Neuronal stem cell (in vitro differentiated cells): ENCODE measurements at regions not wholly inside any gene's neighbourhood (a gene's known extent, or its start where the extent isn't known, plus 50 kb on each side); places are given as distances from the start of the nearest gene placed in this dataset.

Source experiments
- DNase-seq: peaks from one replicate; pipeline ENCODE4 v3.0.0-alpha.2; 2013; ENCODE audit warnings: low spot score
- H2AFZ ChIP-seq: one replicate; pipeline ENCODE4 v1.6.1; 2013; ENCODE audit warnings: mild to moderate bottlenecking, low read length, inconsistent platforms
- H2AK5ac ChIP-seq: 2 replicates; pipeline ENCODE4 v1.6.1; 2013; ENCODE audit warnings: low read depth, mild to moderate bottlenecking, inconsistent platforms, low read length, moderate library complexity, mixed read lengths
- H2BK120ac ChIP-seq: 2 replicates; pipeline ENCODE4 v1.6.1; 2013; ENCODE audit warnings: low read depth, mild to moderate bottlenecking, inconsistent platforms, low read length, moderate library complexity, mixed read lengths
- H2BK12ac ChIP-seq: one replicate; pipeline ENCODE4 v1.6.1; 2013; ENCODE audit warnings: low read length, inconsistent platforms
- H2BK15ac ChIP-seq: 2 replicates; pipeline ENCODE4 v1.6.1; 2013; ENCODE audit warnings: mild to moderate bottlenecking, low read length, inconsistent platforms, mixed read lengths
- H2BK5ac ChIP-seq: one replicate; pipeline ENCODE4 v1.6.1; 2013; ENCODE audit warnings: inconsistent platforms, mild to moderate bottlenecking, low read length, moderate library complexity
- H3K14ac ChIP-seq: one replicate; pipeline ENCODE4 v1.6.1; 2013; ENCODE audit warnings: low read length, inconsistent platforms
- H3K18ac ChIP-seq: 2 replicates; pipeline ENCODE4 v1.6.1; 2013; ENCODE audit warnings: low read length, inconsistent platforms
- H3K23ac ChIP-seq: 2 replicates; pipeline ENCODE4 v1.6.1; 2013; ENCODE audit warnings: low read depth, mild to moderate bottlenecking, mixed read lengths, low read length, inconsistent platforms; ENCODE audit not compliant: poor library complexity
- H3K27ac ChIP-seq: replicated peaks from 3 replicates; pipeline ENCODE4 v1.5.1; 2013; ENCODE audit warnings: low read length, inconsistent platforms
- H3K27me3 ChIP-seq, 3 experiments: 2 replicates each; pipeline ENCODE4 v1.6.1; 2013; ENCODE audit warnings: low read length in 3 of 3, mild to moderate bottlenecking in 2 of 3, inconsistent platforms in 1 of 3, low read depth in 1 of 3, mixed read lengths in 1 of 3, moderate library complexity in 1 of 3; ENCODE audit not compliant: control insufficient read depth in 3 of 3, insufficient read depth in 3 of 3
- H3K36me3 ChIP-seq, 2 donors: replicated peaks in 1 of 2; 2 replicates each; pipeline ENCODE4 v1.6.1; 2013; ENCODE audit warnings: low read length in 2 of 2; ENCODE audit not compliant: control insufficient read depth in 2 of 2, insufficient read depth in 2 of 2
- H3K4ac ChIP-seq: 2 replicates; pipeline ENCODE4 v1.6.1; 2013; ENCODE audit warnings: inconsistent platforms, mild to moderate bottlenecking, low read length, moderate library complexity
- H3K4me1 ChIP-seq, 2 donors: 1 replicate in 1 of 2; 2 replicates in 1 of 2; pipeline ENCODE4 v1.6.1; 2013; ENCODE audit warnings: low read length in 2 of 2, low read depth in 1 of 2; ENCODE audit not compliant: control insufficient read depth in 2 of 2, insufficient read depth in 1 of 2
- H3K4me2 ChIP-seq: one replicate; pipeline ENCODE4 v1.6.1; 2013; ENCODE audit warnings: mild to moderate bottlenecking, low read length, inconsistent platforms; ENCODE audit not compliant: insufficient read depth, poor library complexity, severe bottlenecking
- H3K4me3 ChIP-seq, 2 donors: 2 replicates each; pipeline ENCODE4 v1.5.1; 2013; ENCODE audit warnings: low read length in 2 of 2, mild to moderate bottlenecking in 2 of 2, inconsistent platforms in 1 of 2, moderate library complexity in 1 of 2
- H3K79me1 ChIP-seq: one replicate; pipeline ENCODE4 v1.6.1; 2013; ENCODE audit warnings: low read depth, mild to moderate bottlenecking, inconsistent platforms, low read length, moderate library complexity
- H3K9ac ChIP-seq: one replicate; pipeline ENCODE4 v1.6.1; 2013; ENCODE audit warnings: mild to moderate bottlenecking, low read depth, low read length, inconsistent platforms; ENCODE audit not compliant: poor library complexity
- H3K9me3 ChIP-seq, 2 donors: replicated peaks in 1 of 2; 2 replicates each; pipeline versions ENCODE3 to v1.6.1; 2013; ENCODE audit warnings: low read length in 2 of 2, mild to moderate bottlenecking in 2 of 2, inconsistent platforms in 1 of 2, low read depth in 1 of 2, mixed read lengths in 1 of 2, moderate library complexity in 1 of 2; ENCODE audit not compliant: control insufficient read depth in 2 of 2, insufficient read depth in 1 of 2
- H4K8ac ChIP-seq: one replicate; pipeline ENCODE4 v1.6.1; 2013; ENCODE audit warnings: low read depth, mild to moderate bottlenecking, inconsistent platforms, low read length, moderate library complexity
- H4K91ac ChIP-seq: one replicate; pipeline ENCODE4 v1.6.1; 2013; ENCODE audit warnings: low read length, low read depth, mild to moderate bottlenecking, inconsistent platforms; ENCODE audit not compliant: poor library complexity
- WGBS, 2 donors: extraction: QIAGEN DNeasy Blood & Tissue Kit; methylation state at CpG; one replicate each; pipeline ENCODE4 v1.1.7; 2013; ENCODE audit warnings: missing lambda C conversion rate in 2 of 2, mixed read lengths in 1 of 2; ENCODE audit not compliant: insufficient read length in 2 of 2, insufficient replicate concordance in 1 of 2; ENCODE audit errors: extremely low coverage in 2 of 2; 5-methylcytosine and 5-hydroxymethylcytosine counted together

DNA sequence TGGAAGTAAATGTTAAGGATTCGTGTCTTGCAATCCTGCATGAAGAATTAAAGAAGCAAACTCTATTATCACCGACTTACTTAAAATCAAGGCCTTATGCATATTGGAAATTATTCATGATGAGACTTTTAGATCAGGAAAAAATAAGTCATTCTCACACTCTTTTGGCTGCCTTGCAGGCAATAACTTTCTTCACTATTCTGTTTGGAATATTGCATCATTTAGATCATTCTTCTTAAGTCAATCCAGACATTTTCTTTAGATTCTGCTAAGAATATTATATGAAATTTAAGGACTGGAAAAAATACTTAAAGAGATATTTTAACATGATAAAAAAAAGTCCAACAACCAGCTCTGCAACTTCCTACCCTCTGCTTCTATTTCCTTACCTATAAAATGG, 245.4 kb downstream of the LRRN1 start:
- peaks cover 0 to 3% of the 10 kb centered on the region in 2 donors for H3K4me1 ChIP-seq
- no peak overlapping the region for H2AK5ac ChIP-seq
- no CpG with 5 or more reads among the region's 2 CpGs for WGBS, 2 donors
- H2BK15ac ChIP-seq = no peak overlapping the region
- H3K23ac ChIP-seq = no peak overlapping the region
- no peaks in the 10 kb centered on the region for H3K79me1 ChIP-seq
- no peaks in the 10 kb centered on the region for H3K36me3 ChIP-seq
- H3K4me3 ChIP-seq = no peak overlapping the region
- no peak overlapping the region for H2AFZ ChIP-seq
- no peak overlapping the region for H2BK120ac ChIP-seq
- H3K9ac ChIP-seq = no peak overlapping the region
- no peak overlapping the region for H2BK5ac ChIP-seq
- no peak for DNase-seq
- H3K14ac ChIP-seq = no peak overlapping the region
- H3K27me3 ChIP-seq = no peaks in the 10 kb centered on the region
- no peak overlapping the region for H3K27ac ChIP-seq
- H3K4me2 ChIP-seq = no peak overlapping the region
- no peak overlapping the region for H4K91ac ChIP-seq
- H3K18ac ChIP-seq = no peak overlapping the region
- peaks cover 1 to 4% of the 10 kb centered on the region in 2 donors for H3K9me3 ChIP-seq
- H2BK12ac ChIP-seq = no peak overlapping the region
- no peak overlapping the region for H4K8ac ChIP-seq
- H3K4ac ChIP-seq = no peak overlapping the region

DNA sequence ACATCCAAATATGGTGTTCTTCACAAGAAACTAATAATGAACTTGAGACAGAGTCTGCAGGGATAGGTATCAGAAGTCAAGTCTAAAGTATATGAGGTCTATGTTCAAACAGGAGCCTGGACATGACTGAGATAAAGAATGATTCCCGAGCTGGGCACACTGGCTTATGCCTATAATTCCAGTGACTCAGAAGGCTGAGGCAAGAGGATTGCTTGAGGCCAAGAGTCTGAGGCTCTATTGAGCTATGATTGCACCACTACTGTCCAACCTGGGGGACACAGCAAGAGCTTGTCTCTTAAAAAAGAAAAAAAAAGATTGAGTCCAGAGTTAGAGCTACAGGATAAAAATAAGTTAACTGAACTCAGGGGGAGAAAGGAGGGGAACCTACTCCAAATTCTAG, 246.5 kb downstream of the LRRN1 start:
- no CpG with 5 or more reads among the region's 1 CpG for WGBS, 2 donors
- H4K91ac ChIP-seq = no peak overlapping the region

DNA sequence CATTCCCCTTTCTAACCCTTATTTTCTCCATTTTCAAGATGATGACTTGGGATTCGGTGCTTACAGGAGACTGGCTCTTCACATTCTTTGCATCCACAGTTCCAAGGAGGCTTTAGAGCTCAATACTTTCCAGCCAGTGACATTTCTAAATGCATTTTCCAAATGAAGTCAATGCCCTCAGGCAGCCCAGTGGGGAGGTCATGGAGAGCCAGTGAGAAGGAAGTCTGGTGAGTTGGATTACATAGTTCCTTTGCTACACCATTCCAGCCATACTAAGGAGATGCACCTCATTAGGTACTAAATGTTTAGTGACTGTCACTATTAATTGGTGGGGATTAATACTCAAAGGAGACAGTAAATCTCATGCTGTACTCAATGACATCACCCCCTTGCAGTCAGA, 248.1 kb downstream of the LRRN1 start:
- H3K23ac ChIP-seq = no peak overlapping the region
- no CpG with 5 or more reads among the region's 1 CpG for WGBS, 2 donors

More for the DNA sequence above, 246.5 kb downstream of the LRRN1 start:
- no peak overlapping the region for H3K4ac ChIP-seq
- H2BK12ac ChIP-seq = no peak overlapping the region
- no peak overlapping the region for H3K18ac ChIP-seq
- no peak overlapping the region for H4K8ac ChIP-seq
- H3K36me3 ChIP-seq = no peaks in the 10 kb centered on the region
- H2BK15ac ChIP-seq = no peak overlapping the region
- H3K4me3 ChIP-seq = no peak overlapping the region
- H2BK120ac ChIP-seq = no peak overlapping the region
- no peak overlapping the region for H3K23ac ChIP-seq
- no peaks in the 10 kb centered on the region for H3K79me1 ChIP-seq
- H2AK5ac ChIP-seq = no peak overlapping the region
- no peak overlapping the region for H3K27ac ChIP-seq
- H3K9ac ChIP-seq = no peak overlapping the region
- H3K9me3 ChIP-seq = peaks cover 5 to 7% of the 10 kb centered on the region in 2 donors
- H3K27me3 ChIP-seq = no peaks in the 10 kb centered on the region
- no peak overlapping the region for H2AFZ ChIP-seq
- peaks cover 0 to 3% of the 10 kb centered on the region in 2 donors for H3K4me1 ChIP-seq
- no peak overlapping the region for H3K4me2 ChIP-seq
- H2BK5ac ChIP-seq = no peak overlapping the region
- no peak for DNase-seq
- no peak overlapping the region for H3K14ac ChIP-seq

DNA sequence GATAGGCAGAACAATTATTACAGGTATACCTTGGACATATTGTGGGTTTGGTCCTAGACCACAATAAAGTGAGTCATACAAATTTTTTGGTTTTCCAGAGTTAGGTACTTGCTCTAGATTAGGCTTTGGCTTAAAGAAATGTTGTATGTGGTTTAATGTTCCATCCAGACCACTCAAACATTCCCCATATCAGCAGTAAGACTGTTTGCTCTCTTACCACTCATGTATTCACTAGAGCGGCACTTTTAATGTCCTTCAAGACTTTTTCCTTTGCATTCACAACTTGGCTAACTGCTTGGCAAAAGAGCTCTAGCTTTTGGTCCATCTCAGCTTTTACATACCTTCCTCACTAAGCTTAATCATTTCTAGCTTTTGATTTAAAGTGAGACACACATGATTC, 250.5 kb upstream of the SETMAR start:
- Histone ChIP-seq H2BK5ac (no peak overlapping the region), H3K18ac (no peak overlapping the region), H3K27me3 (no peaks in the 10 kb centered on the region), H2BK12ac (no peak overlapping the region), H3K14ac (no peak overlapping the region), H2AFZ (no peak overlapping the region), H3K4me2 (no peak overlapping the region), H3K4me1 (no peaks in the 10 kb centered on the region), H3K79me1 (no peaks in the 10 kb centered on the region), H4K8ac (no peak overlapping the region), H2BK120ac (no peak overlapping the region), H3K27ac (no peak overlapping the region), H3K4me3 (no peak overlapping the region), H3K9ac (no peak overlapping the region), H4K91ac (no peak overlapping the region), H2BK15ac (no peak overlapping the region), H2AK5ac (no peak overlapping the region), H3K23ac (no peak overlapping the region), H3K9me3 (peaks cover 5 to 7% of the 10 kb centered on the region in 2 donors), H3K36me3 (no peaks in the 10 kb centered on the region), H3K4ac (no peak overlapping the region)
- no peak for DNase-seq
- WGBS, 2 donors = no CpG with 5 or more reads among the region's 1 CpG

More for the DNA sequence above, 248.1 kb downstream of the LRRN1 start:
- Histone ChIP-seq H3K4me1 (peaks cover 0 to 3% of the 10 kb centered on the region in 2 donors), H3K27me3 (no peaks in the 10 kb centered on the region), H3K9me3 (peaks cover 5 to 7% of the 10 kb centered on the region in 2 donors), H4K8ac (no peak overlapping the region), H3K4me2 (no peak overlapping the region), H2AK5ac (no peak overlapping the region), H3K9ac (no peak overlapping the region), H2BK5ac (no peak overlapping the region), H4K91ac (no peak overlapping the region), H2BK120ac (no peak overlapping the region), H2BK12ac (no peak overlapping the region), H3K18ac (no peak overlapping the region), H3K4ac (no peak overlapping the region), H3K14ac (no peak overlapping the region), H2AFZ (no peak overlapping the region), H2BK15ac (no peak overlapping the region), H3K36me3 (no peaks in the 10 kb centered on the region), H3K4me3 (no peak overlapping the region), H3K79me1 (no peaks in the 10 kb centered on the region), H3K27ac (no peak overlapping the region)
- DNase-seq = no peak
